ENCODE measurements at regions not wholly inside any gene's neighbourhood (a gene's known extent, or its start where the extent isn't known, plus 50 kb on each side); places are given as distances from the start of the nearest gene placed in this dataset.

GRCh38 chr14:58697930-58698642 lies 60.3 kb downstream of the DACT1 start:
- peak; percentile 73 for DNase-seq

DNA sequence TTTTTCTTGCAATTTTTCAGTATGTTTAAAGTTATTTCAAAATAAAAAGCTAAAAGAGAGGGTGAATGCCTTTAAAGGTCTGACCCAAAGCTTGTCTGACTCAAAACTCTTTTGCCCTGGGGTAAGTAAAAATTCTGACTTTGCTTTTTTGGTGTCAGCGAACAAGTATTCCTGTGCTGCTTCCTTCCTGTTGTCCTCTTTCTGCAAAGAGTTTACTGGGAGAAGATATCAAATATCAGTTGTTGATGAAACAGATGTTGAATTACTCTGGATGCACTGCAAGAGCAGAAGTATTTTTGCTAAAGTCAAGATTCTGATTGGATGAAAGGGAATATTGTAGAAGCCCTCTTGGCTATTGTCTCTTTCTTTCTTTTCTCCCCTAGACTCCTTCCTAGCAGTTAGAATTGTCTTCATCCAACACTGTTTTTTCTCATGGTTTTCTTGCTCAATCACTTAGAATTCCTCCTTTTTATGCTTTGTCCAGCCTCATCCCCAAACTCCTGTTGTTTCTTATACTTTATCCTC lies 62.0 kb downstream of the DACT1 start:
- DNase-seq = no peak

DNA sequence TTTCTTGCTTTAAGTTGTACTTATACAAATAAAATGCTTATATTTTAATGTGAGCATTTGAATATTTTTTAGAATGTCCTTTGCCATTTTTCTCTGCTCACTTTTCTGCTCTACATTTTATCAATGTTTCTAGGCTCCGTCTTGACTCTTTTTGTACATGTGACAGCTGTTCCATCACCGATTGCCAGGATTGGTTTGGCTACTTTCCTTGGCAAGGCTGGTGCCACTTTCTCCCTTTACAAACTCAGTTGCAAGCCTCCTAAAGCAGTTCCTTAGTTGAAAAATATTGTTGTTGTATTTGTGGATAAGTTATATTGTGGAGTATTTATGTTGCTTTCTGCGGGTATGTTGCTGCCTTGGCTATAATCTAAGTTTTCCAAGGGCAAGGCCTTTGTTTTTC lies 63.4 kb downstream of the DACT1 start:
- no peak for DNase-seq

DNA sequence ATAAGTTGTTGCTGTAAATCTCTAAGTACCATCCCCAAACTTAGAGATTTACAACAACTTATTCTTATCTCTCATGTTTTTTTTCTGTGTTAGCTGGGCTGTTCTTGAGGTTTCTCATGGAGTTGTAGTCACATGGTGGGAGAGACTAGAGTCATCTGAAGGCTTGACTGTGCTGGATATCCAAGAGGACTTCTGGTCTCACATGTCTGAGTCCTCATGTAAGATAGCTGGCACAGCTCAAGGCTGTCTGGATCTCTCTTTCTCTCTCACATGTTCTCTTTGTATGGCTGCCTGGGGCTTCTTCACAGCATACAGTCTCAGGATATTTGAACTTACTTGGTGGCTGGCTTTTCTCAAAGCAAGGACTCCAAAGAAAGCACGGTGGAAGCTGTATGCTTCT lies 63.8 kb downstream of the DACT1 start:
- DNase-seq = no peak

DNA sequence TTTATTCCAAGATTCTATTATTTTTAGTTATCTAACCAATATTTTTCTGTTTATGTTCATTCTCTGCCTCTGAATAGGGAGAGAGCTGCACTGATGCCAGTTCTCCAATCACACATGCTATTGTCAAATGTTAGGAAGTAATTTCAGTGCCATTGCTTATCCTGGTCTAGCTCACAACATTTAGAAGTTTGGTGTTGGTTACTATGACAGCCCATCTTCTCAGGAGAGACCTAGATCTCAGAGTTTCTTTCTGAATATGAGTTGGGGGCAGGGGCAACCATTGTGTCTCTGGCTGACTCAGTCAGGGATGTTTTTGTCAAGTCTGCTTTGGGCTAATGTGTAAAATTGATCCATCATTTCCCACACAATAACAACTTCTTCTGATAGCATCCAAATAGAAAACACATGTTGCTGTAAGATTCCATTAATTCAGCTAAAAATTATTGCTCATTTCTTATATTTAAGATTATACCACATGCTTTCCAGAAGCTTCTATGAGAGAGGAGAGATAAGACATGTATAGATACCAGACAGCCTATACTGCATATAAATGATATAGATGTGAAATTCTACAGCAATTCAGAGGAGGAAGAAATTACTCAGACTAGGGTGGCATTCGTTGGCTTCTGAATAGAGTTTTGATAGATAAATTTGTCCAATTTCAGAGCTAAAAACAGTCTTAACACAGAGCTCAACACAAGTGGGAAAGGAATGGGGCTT lies 64.8 kb downstream of the DACT1 start:
- no peak for DNase-seq

DNA sequence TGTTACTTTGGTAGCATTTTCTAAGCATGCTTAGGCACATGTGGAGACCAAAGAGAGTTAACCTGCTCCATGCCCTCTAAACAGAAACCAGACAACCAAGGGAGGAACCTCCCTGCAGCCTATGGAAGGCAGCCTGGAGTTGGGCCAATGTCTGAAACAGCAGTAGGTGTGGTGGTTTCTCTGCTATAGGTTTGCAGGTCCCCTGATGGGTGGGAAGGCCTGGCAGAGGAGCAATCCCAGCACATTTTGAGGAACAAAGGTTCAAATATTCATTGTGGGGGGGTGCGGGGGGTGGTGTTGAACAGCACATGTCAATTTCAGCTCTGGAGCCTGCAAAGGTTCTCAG lies 65.4 kb downstream of the DACT1 start:
- DNase-seq = no peak

GRCh38 chr14:58705066-58705465 lies 67.3 kb downstream of the DACT1 start:
- no peak for DNase-seq

DNA sequence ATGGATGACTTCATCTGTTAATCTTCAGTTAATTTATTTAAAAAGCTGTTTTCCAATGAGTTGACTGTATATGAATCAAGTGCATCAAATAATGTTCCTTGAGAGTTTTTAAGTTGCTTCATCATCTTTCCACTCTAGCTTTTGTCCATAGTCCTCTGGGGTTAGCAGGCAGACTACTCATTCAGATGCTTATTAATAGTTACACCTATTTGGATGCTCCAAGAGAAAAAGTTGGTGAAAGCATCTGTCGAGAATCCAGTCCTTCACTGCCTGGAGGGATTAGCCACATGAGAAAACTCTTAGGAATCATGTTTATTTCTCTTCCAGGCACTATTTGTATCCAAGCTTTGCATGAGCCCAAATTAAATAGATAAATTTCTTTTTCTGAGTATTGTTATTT lies 70.2 kb downstream of the DACT1 start:
- no peak for DNase-seq

GRCh38 chr14:58709949-58710348 lies 72.2 kb downstream of the DACT1 start:
- no peak for DNase-seq

DNA sequence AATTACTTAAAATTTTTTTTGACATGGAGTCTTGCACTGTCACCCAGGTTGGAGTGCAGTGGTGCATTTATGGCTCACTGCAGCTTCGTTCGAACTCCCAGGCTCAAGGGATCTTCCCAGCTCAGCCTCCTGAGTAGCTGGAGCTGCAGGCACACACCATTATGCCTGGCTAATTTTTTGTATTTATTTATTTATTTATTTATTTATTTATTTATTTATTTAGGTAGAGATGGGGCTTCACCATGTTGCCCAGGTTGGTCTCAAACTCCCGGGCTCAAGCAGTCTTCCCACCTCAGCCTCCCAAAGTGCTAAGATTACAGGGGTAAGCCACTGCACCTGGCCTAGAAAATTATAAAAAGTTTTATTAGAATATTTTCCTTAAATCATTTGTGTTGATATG lies 73.6 kb downstream of the DACT1 start:
- DNase-seq = no peak

DNA sequence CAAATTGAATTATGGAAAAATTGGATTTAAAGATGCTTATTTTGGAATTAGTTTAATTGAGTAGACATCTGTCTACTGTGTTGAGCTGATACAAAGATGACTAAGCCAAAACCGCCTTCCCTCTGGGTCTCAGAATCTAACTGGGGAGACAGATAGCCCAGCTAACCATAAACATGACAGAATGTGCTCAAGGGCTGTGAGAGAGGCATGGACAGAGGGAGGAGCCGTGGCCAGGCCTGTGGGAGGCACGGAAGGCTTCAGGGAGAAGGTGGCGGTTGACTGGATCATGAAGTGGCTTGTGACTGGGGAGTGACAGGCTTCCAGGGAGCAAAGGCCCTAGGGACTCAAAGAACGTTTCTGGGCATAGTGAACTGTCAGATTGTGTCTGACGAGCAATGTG lies 74.6 kb downstream of the DACT1 start:
- no peak for DNase-seq

DNA sequence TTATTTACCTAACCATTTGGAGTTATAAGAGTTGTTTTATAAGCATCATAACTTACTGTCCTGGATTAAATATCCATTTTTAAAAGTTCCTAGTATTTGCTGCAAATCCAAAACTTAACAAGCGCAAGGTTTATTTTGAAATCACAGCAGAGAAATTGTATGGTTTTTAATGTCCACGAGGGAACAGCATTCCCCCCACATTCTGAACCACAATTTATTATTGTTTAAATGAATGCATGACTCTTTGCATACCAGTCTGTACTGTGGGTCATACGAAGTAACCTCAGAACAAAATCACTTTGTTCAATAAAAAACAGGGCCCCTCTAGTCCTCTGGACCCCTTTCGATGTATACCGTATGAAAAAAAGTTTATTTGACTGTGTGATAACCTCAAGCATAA lies 75.9 kb downstream of the DACT1 start:
- DNase-seq = no peak

DNA sequence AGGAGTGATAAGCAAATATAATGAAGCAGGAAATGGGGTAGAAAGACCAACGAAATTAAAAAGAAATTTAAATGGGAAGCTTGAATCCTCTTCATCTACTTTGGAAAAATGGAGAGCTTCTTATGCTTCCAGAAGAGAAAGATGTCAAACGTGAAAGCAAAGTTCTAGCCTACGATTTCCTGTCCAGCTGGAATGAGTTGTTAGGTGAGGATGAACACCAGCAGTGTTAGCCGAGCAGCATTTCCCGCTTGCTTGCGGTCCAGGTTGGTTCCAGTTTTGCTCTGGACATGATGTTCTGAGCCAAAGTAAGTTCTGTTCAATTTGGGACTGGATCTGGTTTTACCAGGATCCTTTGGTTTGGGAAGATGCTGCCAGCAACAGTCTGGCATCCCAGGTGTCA lies 78.9 kb downstream of the DACT1 start:
- no peak for DNase-seq

DNA sequence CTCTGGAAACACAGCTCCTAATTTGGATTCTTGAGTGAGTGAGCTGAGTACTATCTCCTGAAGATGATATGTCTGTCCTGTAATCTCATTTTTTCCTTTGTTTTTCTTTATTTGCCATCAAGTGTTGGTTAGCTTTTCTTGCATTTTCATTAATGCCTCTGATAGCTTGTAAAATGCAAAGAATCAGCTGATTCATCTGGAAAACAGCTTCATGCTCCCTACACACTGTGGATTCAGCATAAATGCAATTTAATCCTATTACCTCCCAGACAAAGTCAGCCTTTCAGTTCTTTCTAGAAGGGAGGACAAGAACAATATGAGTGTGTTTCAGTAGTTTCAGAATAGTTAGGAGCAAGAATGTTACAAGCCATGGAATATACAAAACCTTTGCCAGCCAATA lies 79.4 kb downstream of the DACT1 start:
- no peak for DNase-seq

DNA sequence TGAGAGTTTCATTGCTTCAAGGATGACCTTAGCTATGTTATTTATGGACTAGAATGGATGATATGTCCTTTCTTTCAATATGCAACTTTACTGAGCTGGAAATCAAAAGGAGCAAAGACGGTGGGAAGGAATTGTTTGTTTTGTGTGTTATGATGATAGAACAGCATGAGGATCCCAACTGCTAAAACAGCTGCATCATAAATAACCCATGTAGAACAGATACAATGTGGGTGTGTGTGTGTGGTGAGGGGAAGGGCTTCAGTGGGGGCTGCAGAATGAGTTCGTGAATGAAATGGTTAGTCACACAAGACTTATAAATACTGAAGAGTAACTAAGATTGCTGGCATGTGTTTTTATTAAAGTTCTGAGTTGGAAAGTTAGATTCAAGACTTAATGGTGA lies 80.1 kb downstream of the DACT1 start:
- DNase-seq = no peak

GRCh38 chr14:58718226-58719205 lies 80.8 kb downstream of the DACT1 start:
- no peak for DNase-seq

DNA sequence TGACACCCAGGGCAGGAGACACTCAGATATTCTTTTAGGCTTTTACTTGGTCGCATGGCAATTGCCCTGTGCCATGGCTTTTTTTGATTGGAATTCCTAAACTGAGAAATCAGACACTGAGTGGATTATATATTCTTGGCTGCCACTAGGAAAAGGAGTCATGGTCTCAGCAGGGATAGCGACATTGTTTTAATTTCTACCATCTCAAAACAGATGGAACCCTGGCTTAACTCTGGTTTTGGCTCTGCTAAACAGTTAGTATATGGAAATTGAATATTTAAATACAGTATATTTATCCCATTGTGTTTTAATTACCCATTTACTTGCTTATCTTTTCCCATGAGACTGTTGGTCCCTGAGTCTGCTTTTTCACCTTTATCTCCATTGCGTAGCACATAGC lies 84.0 kb downstream of the DACT1 start:
- DNase-seq = no peak

- DNase-seq = no peak
Observed at GRCh38 chr14:58722441-58722840, 84.7 kb downstream of the DACT1 start.

DNA sequence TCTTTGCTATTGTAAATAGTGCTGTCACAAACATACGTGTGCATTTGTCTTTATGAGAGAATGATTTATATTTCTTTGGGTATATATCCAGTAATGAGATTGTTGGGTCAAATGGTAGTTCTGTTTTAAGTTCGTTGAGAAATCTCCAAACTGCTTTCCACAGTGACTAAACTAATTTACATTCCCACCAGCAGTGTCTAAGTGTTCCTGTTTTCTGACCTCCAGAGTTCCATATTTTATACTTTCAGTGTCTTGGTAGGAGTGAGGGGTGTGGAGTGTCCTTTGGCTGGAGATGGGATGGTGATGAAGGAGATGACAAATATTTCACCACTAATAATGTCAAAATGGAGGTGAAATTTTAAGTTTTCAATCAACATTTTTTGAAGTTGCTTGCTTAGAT lies 86.4 kb downstream of the DACT1 start:
- no peak for DNase-seq

DNA sequence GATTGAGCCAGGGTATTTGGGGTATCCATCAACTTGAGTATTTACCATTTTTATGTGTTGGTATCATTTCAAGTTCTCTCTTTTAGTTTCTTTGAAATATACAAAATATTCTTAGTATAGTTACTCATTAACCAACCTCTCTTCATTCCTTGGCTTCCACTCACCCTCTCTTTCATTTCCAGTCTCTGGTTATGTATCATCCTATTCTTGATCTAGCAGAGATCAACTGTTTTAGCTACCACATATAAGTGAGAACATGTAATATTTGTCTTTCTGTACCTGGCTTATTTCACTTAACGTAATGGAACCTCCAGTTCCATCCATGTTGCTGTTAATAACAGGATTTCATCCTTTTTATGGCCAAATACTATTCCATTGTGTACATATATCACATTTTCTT lies 86.9 kb downstream of the DACT1 start:
- no peak for DNase-seq

GRCh38 chr14:58725226-58725625 lies 87.5 kb downstream of the DACT1 start:
- no peak for DNase-seq

GRCh38 chr14:58725871-58726270 lies 88.1 kb downstream of the DACT1 start:
- DNase-seq = no peak

GRCh38 chr14:58730792-58731464 lies 93.2 kb downstream of the DACT1 start:
- no peak for DNase-seq

All from NCI-H510A treated with DMSO at 0.1 percent for 48 hours (cell line).